OCI-LY7 (cell line): ENCODE measurements at regions not wholly inside any gene's neighbourhood (a gene's known extent, or its start where the extent isn't known, plus 50 kb on each side); places are given as distances from the start of the nearest gene placed in this dataset.

Experiments
- BruUV-seq: library from RNA; stranded (reverse); fragments of 400-500 nt; replicated peaks from 2 replicates; lab custom pipeline; 2021; lab: Mats Ljungman, UMichigan
- CTCF ChIA-PET: fragments of 300-600 bp; sonication (Branson Sonifier 250); formaldehyde crosslinking; loops from one replicate; lab custom pipeline; 2022; ENCODE audit warnings: antibody characterized with exemption; ENCODE audit not compliant: unreplicated experiment; lab: Charles Lee
- POLR2A ChIA-PET: fragments of 300-600 bp; sonication (Branson Sonifier 250); formaldehyde crosslinking; loops from one replicate; lab custom pipeline; 2022; ENCODE audit warnings: antibody characterized with exemption; lab: Charles Lee
- DNase-seq: peaks from one replicate; pipeline ENCODE4 v3.0.0-alpha.2; 2015; ENCODE audit warnings: low spot score
- H2AFZ ChIP-seq: fragments of 200-600 bp; sonication (generic), shearing (Covaris generic); 2 replicates; pipeline ENCODE4 v1.6.1; 2014; ENCODE audit warnings: mild to moderate bottlenecking, antibody characterized with exemption, low read length, moderate library complexity
- H3K27ac ChIP-seq: fragments of 200-600 bp; sonication (generic); 2 replicates; pipeline ENCODE4 v1.5.1; 2014; ENCODE audit warnings: mixed run types, low read depth, mild to moderate bottlenecking, moderate library complexity, low read length, inconsistent platforms; ENCODE audit not compliant: poor library complexity, severe bottlenecking
- H3K36me3 ChIP-seq: fragments of 200-600 bp; sonication (generic); 2 replicates; pipeline ENCODE4 v1.6.1; 2014; ENCODE audit warnings: mild to moderate bottlenecking, antibody characterized with exemption, low read length, moderate library complexity, mixed read lengths; ENCODE audit not compliant: insufficient read depth
- H3K4me1 ChIP-seq: fragments of 200-600 bp; sonication (generic); 2 replicates; pipeline ENCODE4 v1.5.1; 2014; ENCODE audit warnings: mild to moderate bottlenecking, low read length; ENCODE audit not compliant: insufficient read depth, poor library complexity, severe bottlenecking
- H3K4me2 ChIP-seq: fragments of 200-600 bp; sonication (generic); 2 replicates; pipeline ENCODE4 v1.6.1; 2014; ENCODE audit warnings: mild to moderate bottlenecking, low read length
- H3K4me3 ChIP-seq: fragments of 200-600 bp; sonication (generic); 2 replicates; pipeline ENCODE4 v1.5.1; 2014; ENCODE audit warnings: mild to moderate bottlenecking, low read depth, low read length; ENCODE audit not compliant: poor library complexity, severe bottlenecking
- H3K79me2 ChIP-seq: fragments of 200-600 bp; sonication (generic); 2 replicates; pipeline ENCODE4 v1.6.1; 2016; ENCODE audit warnings: low read depth, mild to moderate bottlenecking, low read length, moderate library complexity, mixed read lengths; ENCODE audit not compliant: insufficient read depth
- H3K9me2 ChIP-seq: fragments of 200-600 bp; sonication (generic); 2 replicates; pipeline ENCODE4 v1.6.1; 2016; ENCODE audit warnings: mild to moderate bottlenecking, low read length, mixed read lengths; ENCODE audit not compliant: insufficient read depth
- H3K9me3 ChIP-seq: fragments of 200-600 bp; sonication (generic); 2 replicates; pipeline ENCODE4 v1.6.1; 2014; ENCODE audit warnings: mild to moderate bottlenecking, mixed run types, low read length, mixed read lengths
- H4K20me1 ChIP-seq: fragments of 200-600 bp; sonication (generic); 2 replicates; pipeline ENCODE4 v1.6.1; 2014; ENCODE audit warnings: mild to moderate bottlenecking, antibody characterized with exemption, low read length, moderate library complexity, mixed read lengths; ENCODE audit not compliant: insufficient read depth
- CTCF ChIP-seq: fragments of 200-600 bp; sonication (generic); conservative IDR thresholded peaks from 2 replicates; pipeline ENCODE4 v1.5.1; 2014; ENCODE audit warnings: mild to moderate bottlenecking, antibody characterized with exemption, low read length, moderate library complexity, mixed read lengths
- EZH2phosphoT487 ChIP-seq: fragments of 200-600 bp; sonication (generic); IDR thresholded peaks from 2 replicates; pipeline ENCODE4 v1.6.1; 2018; ENCODE audit warnings: low read depth, borderline replicate concordance, mild to moderate bottlenecking, mixed run types, antibody characterized with exemption, low read length, moderate library complexity, mixed read lengths
- intact Hi-C: fragments of 100-400 bp; cut with micrococcal nuclease; formaldehyde crosslinking; loops from one replicate; pipeline ENCODE4 v1.10.0; 2022; ENCODE audit not compliant: unreplicated experiment

- intact Hi-C loops, result no loop called here
- H3K9me2 ChIP-seq, result no peaks in the 10 kb centered on the region
- no peak for DNase-seq
- H3K27ac ChIP-seq, result no peak overlapping the region
- H3K79me2 ChIP-seq, result no peaks in the 10 kb centered on the region
- ChIA-PET POLR2A (no interaction called here), CTCF (no interaction called here)
- TF ChIP-seq CTCF, result no peak
- no peak for TF ChIP-seq EZH2phosphoT487
- no peaks in the 10 kb centered on the region for H3K36me3 ChIP-seq
- no peak overlapping the region for H3K4me3 ChIP-seq
- BruUV-seq, result no TSS peak
- no peaks in the 10 kb centered on the region for H4K20me1 ChIP-seq
- no peak overlapping the region for H3K4me2 ChIP-seq
- H3K9me3 ChIP-seq, result no peaks in the 10 kb centered on the region
- no peaks in the 10 kb centered on the region for H3K4me1 ChIP-seq
- no peak overlapping the region for H2AFZ ChIP-seq
Measured at GRCh38 chr10:33945051-33945450, 610.6 kb upstream of the NRP1 start.

- H3K9me2 ChIP-seq, result no peaks in the 10 kb centered on the region
- POLR2A ChIA-PET, result interaction anchor here (0.7 kb wide), 1 partner anchor 8 kb away, joined by 3 read pairs; no protein-coding TSS in a partner anchor
- no peaks in the 10 kb centered on the region for H3K79me2 ChIP-seq
- intact Hi-C loops, result no loop called here
- CTCF ChIA-PET, result no interaction called here
- no peak overlapping the region for H3K4me3 ChIP-seq
- TF ChIP-seq CTCF (no peak), EZH2phosphoT487 (no peak)
- no peak overlapping the region for H2AFZ ChIP-seq
- no peak overlapping the region for H3K4me2 ChIP-seq
- no peak overlapping the region for H3K27ac ChIP-seq
- H4K20me1 ChIP-seq, result no peaks in the 10 kb centered on the region
- H3K36me3 ChIP-seq, result no peaks in the 10 kb centered on the region
- no TSS peak for BruUV-seq
- no peaks in the 10 kb centered on the region for H3K4me1 ChIP-seq
- DNase-seq, result no peak
- no peaks in the 10 kb centered on the region for H3K9me3 ChIP-seq
Measured at GRCh38 chr10:33942508-33942907, 608.0 kb upstream of the NRP1 start.

GRCh38 chr10:33939892-33940291, 605.4 kb upstream of the NRP1 start:
- no peaks in the 10 kb centered on the region for H3K4me1 ChIP-seq
- CTCF ChIA-PET, result no interaction called here
- no peak overlapping the region for H2AFZ ChIP-seq
- H3K9me3 ChIP-seq, result no peaks in the 10 kb centered on the region
- intact Hi-C loops, result no loop called here
- no peak overlapping the region for H3K27ac ChIP-seq
- POLR2A ChIA-PET, result no interaction called here
- no peaks in the 10 kb centered on the region for H3K36me3 ChIP-seq
- no peaks in the 10 kb centered on the region for H3K9me2 ChIP-seq
- no peak for DNase-seq
- TF ChIP-seq CTCF (no peak), EZH2phosphoT487 (no peak)
- no peak overlapping the region for H3K4me3 ChIP-seq
- no TSS peak for BruUV-seq
- no peak overlapping the region for H3K4me2 ChIP-seq
- H3K79me2 ChIP-seq, result no peaks in the 10 kb centered on the region
- no peaks in the 10 kb centered on the region for H4K20me1 ChIP-seq
